ENCODE measurements at regions not wholly inside any gene's neighbourhood (a gene's known extent, or its start where the extent isn't known, plus 50 kb on each side); places are given as distances from the start of the nearest gene placed in this dataset.

DNA sequence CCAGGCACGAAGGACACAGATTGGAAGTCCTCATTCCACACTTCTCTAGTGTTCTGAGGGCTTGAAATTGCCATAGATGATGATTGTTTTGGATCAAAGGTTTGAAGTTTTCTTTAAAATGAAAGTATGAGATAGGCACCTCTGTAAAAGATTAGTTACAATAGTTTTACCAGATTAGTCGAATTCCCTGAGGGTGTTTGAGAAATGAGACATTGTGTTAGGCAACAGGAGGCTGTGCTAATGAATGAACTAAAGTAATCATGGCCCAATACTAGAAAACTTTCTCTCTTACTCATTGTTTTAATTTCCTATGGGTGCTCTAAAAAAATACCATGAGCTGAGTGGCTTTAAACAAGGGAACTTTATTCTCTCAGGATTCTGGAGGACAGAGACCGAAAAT, 421.7 kb downstream of the RNF144A start:
- Histone ChIP-seq H3K27me3 (no peaks in the 10 kb centered on the region), H3K4me3 (no peak overlapping the region), H3K27ac (no peak overlapping the region), H3K9ac (no peak overlapping the region), H3K36me3 (no peaks in the 10 kb centered on the region), H3K4me1 (no peaks in the 10 kb centered on the region), H3K4me2 (no peak overlapping the region), H4K20me1 (no peaks in the 10 kb centered on the region), H3K9me3 (replicated peaks in 1 of 11) (no peaks in the 10 kb centered on the region; a peak in 1 of 22 replicates)
- TF ChIP-seq Cebpa-rat (IDR thresholded peaks at IDR 0.05), result no peak

DNA sequence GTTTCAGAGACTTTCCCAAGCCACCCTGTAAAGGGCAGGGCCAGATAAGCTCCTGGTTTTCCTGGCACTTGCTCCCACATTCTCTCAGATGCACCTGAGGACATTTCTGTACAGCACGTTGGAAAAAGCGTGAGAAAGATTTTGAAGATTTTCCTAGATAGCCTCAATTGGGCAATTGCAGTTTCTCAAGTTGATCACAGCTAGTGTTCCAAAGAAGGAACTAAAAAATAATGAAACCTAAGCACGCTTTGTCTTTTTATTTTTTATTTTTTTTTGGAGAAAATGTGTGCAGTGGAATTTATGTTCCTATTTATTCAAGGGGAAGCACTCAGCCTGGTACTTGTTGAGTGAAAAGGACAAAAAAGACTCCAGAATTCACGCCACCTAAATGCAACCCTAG, 429.1 kb downstream of the RNF144A start:
- no peak for TF ChIP-seq Cebpa-rat (IDR thresholded peaks at IDR 0.05)
- Histone ChIP-seq H3K4me2 (no peak overlapping the region), H3K9ac (no peak overlapping the region), H3K4me1 (peaks cover 0 to 6% (median 2%) of the 10 kb centered on the region in 10 experiments; a peak in 5 of 20 replicates), H3K27ac (no peak overlapping the region), H3K9me3 (replicated peaks in 1 of 11) (no peaks in the 10 kb centered on the region), H3K36me3 (no peaks in the 10 kb centered on the region), H3K27me3 (no peaks in the 10 kb centered on the region), H4K20me1 (no peaks in the 10 kb centered on the region), H3K4me3 (no peak overlapping the region)

DNA sequence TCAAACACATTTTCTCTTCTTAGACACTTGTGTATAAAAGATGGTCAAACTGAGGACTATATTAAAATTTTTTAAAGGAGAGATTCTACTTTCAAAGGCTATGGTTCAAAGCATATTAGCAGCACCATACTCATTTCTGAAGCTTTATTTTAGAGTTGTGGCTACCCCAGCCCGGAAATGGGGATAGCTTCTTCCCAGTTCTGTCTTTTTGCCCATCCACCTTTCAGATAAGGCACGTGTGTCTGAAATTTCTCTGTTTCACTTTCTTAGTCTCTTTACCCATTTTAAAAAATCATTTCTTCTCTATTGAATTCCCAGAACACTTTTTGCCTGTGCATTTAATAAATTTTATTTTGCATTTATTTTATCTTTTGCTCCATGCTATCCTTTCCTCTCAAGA, 431.5 kb downstream of the RNF144A start:
- Histone ChIP-seq H3K9me3 (replicated peaks in 1 of 11) (peaks cover 0 to 7% (median 4%) of the 10 kb centered on the region in 11 experiments; a peak in 6 of 22 replicates), H3K27me3 (no peaks in the 10 kb centered on the region), H3K36me3 (no peaks in the 10 kb centered on the region), H3K9ac (no peak overlapping the region), H4K20me1 (no peaks in the 10 kb centered on the region), H3K4me2 (no peak overlapping the region), H3K27ac (no peak overlapping the region), H3K4me3 (no peak overlapping the region), H3K4me1 (peaks cover 0 to 6% (median 2%) of the 10 kb centered on the region in 10 experiments; a peak in 5 of 20 replicates)
- no peak for TF ChIP-seq Cebpa-rat (IDR thresholded peaks at IDR 0.05)

DNA sequence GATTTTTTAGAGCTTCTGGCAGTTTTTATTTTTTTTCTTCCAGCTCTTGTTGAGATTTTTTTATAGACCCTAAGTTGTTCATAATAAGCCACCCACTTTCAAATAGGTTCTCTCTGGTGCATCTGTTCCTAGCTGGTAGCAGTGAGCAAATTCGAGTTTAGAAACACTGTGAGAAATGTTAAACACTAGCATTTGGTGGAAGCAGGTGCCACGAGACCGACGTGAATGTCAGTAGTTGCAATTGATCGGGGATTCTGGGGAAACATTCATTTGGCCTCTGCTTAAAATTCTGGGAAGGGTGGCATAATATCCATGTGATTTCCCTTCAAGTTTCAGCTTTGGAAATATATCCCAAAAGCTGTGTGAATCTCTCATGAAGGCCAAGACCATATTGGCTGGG, 435.0 kb downstream of the RNF144A start:
- TF ChIP-seq Cebpa-rat (IDR thresholded peaks at IDR 0.05), result no peak
- no peak overlapping the region for H3K4me2 ChIP-seq
- H4K20me1 ChIP-seq, result no peaks in the 10 kb centered on the region
- H3K27ac ChIP-seq, result no peak overlapping the region
- H3K9ac ChIP-seq, result no peak overlapping the region
- no peak overlapping the region for H3K4me3 ChIP-seq
- H3K36me3 ChIP-seq, result no peaks in the 10 kb centered on the region
- peaks cover 0 to 9% (median 5%) of the 10 kb centered on the region in 11 experiments; a peak in 6 of 22 replicates for H3K9me3 ChIP-seq (replicated peaks in 1 of 11)
- H3K27me3 ChIP-seq, result no peaks in the 10 kb centered on the region
- H3K4me1 ChIP-seq, result peaks cover 0 to 6% (median 2%) of the 10 kb centered on the region in 10 experiments; a peak in 5 of 20 replicates

DNA sequence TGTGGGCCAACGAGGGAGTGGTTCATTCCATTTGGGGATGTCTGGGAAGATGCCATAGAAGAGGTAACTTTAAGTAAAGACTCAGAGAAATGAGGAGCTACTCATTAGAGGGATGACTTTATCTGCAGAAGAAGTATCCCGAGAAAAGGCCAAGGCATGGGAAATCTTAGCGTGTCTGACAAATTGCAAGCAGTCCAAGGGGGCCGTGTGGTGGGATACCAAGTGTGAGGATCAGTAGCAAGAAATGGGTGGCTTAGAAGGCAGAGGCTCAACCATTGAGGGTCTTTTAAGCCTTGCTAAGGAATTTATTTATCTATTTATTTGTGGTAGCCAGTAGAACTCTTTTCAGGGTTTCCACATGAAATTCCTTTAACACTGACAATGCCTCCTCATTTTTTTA, 436.4 kb downstream of the RNF144A start:
- Histone ChIP-seq H4K20me1 (no peaks in the 10 kb centered on the region), H3K9me3 (replicated peaks in 1 of 11) (peaks cover 0 to 9% (median 5%) of the 10 kb centered on the region in 11 experiments; a peak in 6 of 22 replicates), H3K4me1 (no peaks in the 10 kb centered on the region), H3K4me3 (no peak overlapping the region), H3K36me3 (no peaks in the 10 kb centered on the region), H3K4me2 (no peak overlapping the region), H3K27me3 (no peaks in the 10 kb centered on the region), H3K9ac (no peak overlapping the region), H3K27ac (no peak overlapping the region)
- no peak for TF ChIP-seq Cebpa-rat (IDR thresholded peaks at IDR 0.05)

- no peaks in the 10 kb centered on the region for H3K27me3 ChIP-seq
- H3K4me3 ChIP-seq, result no peak overlapping the region
- no peaks in the 10 kb centered on the region for H4K20me1 ChIP-seq
- no peak for TF ChIP-seq Cebpa-rat (IDR thresholded peaks at IDR 0.05)
- H3K4me1 ChIP-seq, result no peaks in the 10 kb centered on the region
- no peak overlapping the region for H3K27ac ChIP-seq
- peaks cover 0 to 9% (median 5%) of the 10 kb centered on the region in 11 experiments; a peak in 6 of 22 replicates for H3K9me3 ChIP-seq (replicated peaks in 1 of 11)
- H3K36me3 ChIP-seq, result no peaks in the 10 kb centered on the region
- H3K4me2 ChIP-seq, result no peak overlapping the region
- no peak overlapping the region for H3K9ac ChIP-seq
Observed at GRCh38 chr2:7355781-7356180, 438.6 kb downstream of the RNF144A start.

- H3K4me3 ChIP-seq, result no peak overlapping the region
- no peak overlapping the region for H3K9ac ChIP-seq
- H3K9me3 ChIP-seq (replicated peaks in 1 of 11), result peaks cover 0 to 9% (median 5%) of the 10 kb centered on the region in 11 experiments; a peak in 6 of 22 replicates
- H3K36me3 ChIP-seq, result no peaks in the 10 kb centered on the region
- TF ChIP-seq Cebpa-rat (IDR thresholded peaks at IDR 0.05), result no peak
- H3K27ac ChIP-seq, result no peak overlapping the region
- H3K4me1 ChIP-seq, result no peaks in the 10 kb centered on the region
- H3K4me2 ChIP-seq, result no peak overlapping the region
- no peaks in the 10 kb centered on the region for H3K27me3 ChIP-seq
- H4K20me1 ChIP-seq, result no peaks in the 10 kb centered on the region
Observed at GRCh38 chr2:7356909-7357584, 439.8 kb downstream of the RNF144A start.

GRCh38 chr2:7357993-7358392, 440.8 kb downstream of the RNF144A start:
- TF ChIP-seq Cebpa-rat (IDR thresholded peaks at IDR 0.05), result no peak
- no peak overlapping the region for H3K9ac ChIP-seq

DNA sequence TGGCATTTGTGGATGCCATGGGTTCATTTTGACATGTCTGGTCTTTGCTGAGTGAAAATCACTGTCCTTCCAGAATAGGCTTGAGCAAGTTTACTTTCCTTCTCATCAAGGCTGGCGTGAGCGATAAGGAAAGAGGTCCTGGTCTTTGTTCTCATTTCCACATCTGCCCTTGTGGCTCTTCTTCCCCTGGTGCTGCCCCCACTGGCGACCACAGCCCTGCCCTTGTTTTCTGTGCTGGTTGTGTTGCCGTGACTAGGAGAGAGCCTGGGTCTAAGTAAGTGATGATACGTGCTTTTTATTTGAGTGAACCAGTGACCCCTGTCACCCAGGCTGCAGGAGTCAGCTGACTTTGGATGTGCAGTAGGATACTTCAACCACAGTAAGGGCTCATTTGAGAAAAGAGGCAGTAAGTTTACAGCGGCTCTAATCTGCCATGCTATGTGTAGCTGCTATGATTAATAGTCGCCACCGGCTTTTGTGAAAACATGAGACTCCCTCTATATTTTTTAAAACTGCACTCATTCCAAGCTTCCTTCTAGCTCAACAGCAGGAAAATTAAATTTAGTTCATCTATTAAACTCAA, 441.7 kb downstream of the RNF144A start:
- Histone ChIP-seq H3K36me3 (no peaks in the 10 kb centered on the region), H3K9ac (no peak overlapping the region), H3K27me3 (no peaks in the 10 kb centered on the region), H3K4me1 (no peaks in the 10 kb centered on the region), H3K4me3 (no peak overlapping the region), H3K4me2 (no peak overlapping the region), H4K20me1 (no peaks in the 10 kb centered on the region), H3K9me3 (replicated peaks in 1 of 11) (peaks cover 0 to 2% (median 0%) of the 10 kb centered on the region in 11 experiments; a peak in 2 of 22 replicates), H3K27ac (no peak overlapping the region)
- TF ChIP-seq Cebpa-rat (IDR thresholded peaks at IDR 0.05), result no peak

More at GRCh38 chr2:7357993-7358392, 440.8 kb downstream of the RNF144A start:
- Histone ChIP-seq H4K20me1 (no peaks in the 10 kb centered on the region), H3K4me3 (no peak overlapping the region), H3K36me3 (no peaks in the 10 kb centered on the region), H3K4me2 (no peak overlapping the region), H3K27ac (no peak overlapping the region), H3K4me1 (no peaks in the 10 kb centered on the region), H3K27me3 (no peaks in the 10 kb centered on the region), H3K9me3 (replicated peaks in 1 of 11) (peaks cover 0 to 9% (median 5%) of the 10 kb centered on the region in 11 experiments; a peak in 6 of 22 replicates)

DNA sequence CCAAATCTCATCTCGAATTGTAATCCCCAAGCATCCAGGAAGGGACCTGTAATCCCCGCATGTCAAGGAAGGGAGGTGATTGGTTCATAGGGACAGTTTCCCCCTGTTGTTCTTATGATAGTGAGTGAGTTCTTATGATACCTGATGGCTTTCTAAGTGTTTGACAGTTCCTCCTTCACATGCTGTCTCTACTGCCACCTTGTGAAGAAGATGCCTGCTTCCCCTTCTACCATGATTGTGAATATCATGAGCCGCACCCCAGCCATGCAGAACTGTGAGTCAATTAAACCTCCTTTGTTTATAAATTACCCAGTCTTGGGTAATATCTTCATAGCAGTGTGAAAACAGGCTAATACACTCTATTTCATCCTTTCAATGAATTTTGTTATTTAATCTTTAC, 446.7 kb downstream of the RNF144A start:
- Histone ChIP-seq H3K4me2 (no peak overlapping the region), H4K20me1 (no peaks in the 10 kb centered on the region), H3K9me3 (replicated peaks in 1 of 11) (peaks cover 9 to 23% (median 15%) of the 10 kb centered on the region in 11 experiments; a peak in 16 of 22 replicates), H3K36me3 (no peaks in the 10 kb centered on the region), H3K27ac (no peak overlapping the region), H3K4me1 (peaks cover 0 to 9% (median 3%) of the 10 kb centered on the region in 10 experiments; a peak in 4 of 20 replicates), H3K9ac (no peak overlapping the region), H3K27me3 (no peaks in the 10 kb centered on the region), H3K4me3 (no peak overlapping the region)
- TF ChIP-seq Cebpa-rat (IDR thresholded peaks at IDR 0.05), result no peak

Measured in BLaER1 treated with 17β-estradiol and CSF1 and Interleukin-3, amounts not matched to agents 10 nM and 100 nM (cell line).